HUES64 (cell line): ENCODE measurements at regions not wholly inside any gene's neighbourhood (a gene's known extent, or its start where the extent isn't known, plus 50 kb on each side); places are given as distances from the start of the nearest gene placed in this dataset.
"Not testable (repeated sequence)": the region's sequence is repeated elsewhere in the genome, so short reads cannot be mapped to it uniquely, and the experiment has no call there.

Experiments used
- H3K27ac ChIP-seq: 2 replicates; pipeline ENCODE4 v1.7.0; 2013; ENCODE audit warnings: low read depth, low read length, inconsistent platforms
- H3K27me3 ChIP-seq: 2 replicates; pipeline ENCODE4 v1.6.1; 2013; ENCODE audit warnings: mild to moderate bottlenecking, low read length; ENCODE audit not compliant: insufficient read depth
- H3K36me3 ChIP-seq: 2 replicates; pipeline ENCODE4 v1.6.1; 2013; ENCODE audit warnings: mild to moderate bottlenecking, low read length; ENCODE audit not compliant: insufficient read depth
- H3K4me1 ChIP-seq: 2 replicates; pipeline ENCODE4 v1.6.1; 2013; ENCODE audit warnings: mild to moderate bottlenecking, low read length, moderate library complexity; ENCODE audit not compliant: insufficient read depth
- H3K4me3 ChIP-seq: 2 replicates; pipeline ENCODE4 v1.5.1; 2013; ENCODE audit warnings: mild to moderate bottlenecking, low read length, moderate library complexity
- H3K9ac ChIP-seq: 2 replicates; pipeline ENCODE4 v1.6.1; 2013; ENCODE audit warnings: mild to moderate bottlenecking, low read depth, low read length
- H3K9me3 ChIP-seq: 2 replicates; pipeline ENCODE4 v1.6.1; 2013; ENCODE audit warnings: low read depth, low read length; ENCODE audit not compliant: insufficient read depth
- WGBS: fragments of 150-250, 120-280 bp; methylation state at CpG from one replicate; pipeline ENCODE4 v1.1.7; 2013; ENCODE audit warnings: missing lambda C conversion rate; 5-methylcytosine and 5-hydroxymethylcytosine counted together

GRCh38 chr5:153381630-153382029 is 108.8 kb upstream of the GRIA1 start:
- H3K9ac ChIP-seq, H3K27ac ChIP-seq, H3K27me3 ChIP-seq, H3K36me3 ChIP-seq, H3K4me3 ChIP-seq, H3K4me1 ChIP-seq: not testable (repeated sequence)
- WGBS, result 94% methylated on average over 10 of the region's 10 CpGs
- H3K9me3 ChIP-seq, result peaks cover 19% of the 10 kb centered on the region

- no peaks in the 10 kb centered on the region for H3K9me3 ChIP-seq
- H3K9ac ChIP-seq, result no peak overlapping the region
- H3K27ac ChIP-seq, result no peak overlapping the region
- H3K4me3 ChIP-seq, result no peak overlapping the region
- H3K27me3 ChIP-seq, result no peaks in the 10 kb centered on the region
- no peaks in the 10 kb centered on the region for H3K36me3 ChIP-seq
- H3K4me1 ChIP-seq, result no peaks in the 10 kb centered on the region
Measured at GRCh38 chr5:153390569-153390968, 99.9 kb upstream of the GRIA1 start.

GRCh38 chr5:153399595-153399994 is 90.9 kb upstream of the GRIA1 start:
- H3K4me3 ChIP-seq, result no peak overlapping the region
- no peaks in the 10 kb centered on the region for H3K9me3 ChIP-seq
- H3K36me3 ChIP-seq, result no peaks in the 10 kb centered on the region
- 92% methylated on average over 2 of the region's 2 CpGs for WGBS
- no peaks in the 10 kb centered on the region for H3K27me3 ChIP-seq
- no peak overlapping the region for H3K9ac ChIP-seq
- H3K27ac ChIP-seq, result no peak overlapping the region
- no peaks in the 10 kb centered on the region for H3K4me1 ChIP-seq

GRCh38 chr5:153400931-153401330 is 89.5 kb upstream of the GRIA1 start:
- no peaks in the 10 kb centered on the region for H3K36me3 ChIP-seq
- no peak overlapping the region for H3K9ac ChIP-seq
- H3K4me3 ChIP-seq, result no peak overlapping the region
- H3K4me1 ChIP-seq, result no peaks in the 10 kb centered on the region
- WGBS, result 92% methylated on average over 2 of the region's 2 CpGs
- no peaks in the 10 kb centered on the region for H3K9me3 ChIP-seq
- H3K27ac ChIP-seq, result no peak overlapping the region
- no peaks in the 10 kb centered on the region for H3K27me3 ChIP-seq

GRCh38 chr5:153402550-153402949 is 87.9 kb upstream of the GRIA1 start:
- Histone ChIP-seq H3K4me1 (peaks cover 4% of the 10 kb centered on the region; the same call in 1 of the 2 replicates), H3K9ac (no peak overlapping the region), H3K27me3 (no peaks in the 10 kb centered on the region), H3K9me3 (no peaks in the 10 kb centered on the region), H3K4me3 (no peak overlapping the region), H3K36me3 (no peaks in the 10 kb centered on the region), H3K27ac (no peak overlapping the region)

- Histone ChIP-seq H3K27ac (no peak overlapping the region), H3K4me3 (no peak overlapping the region), H3K9ac (no peak overlapping the region), H3K9me3 (no peaks in the 10 kb centered on the region), H3K4me1 (peaks cover 9% of the 10 kb centered on the region; the same call in 1 of the 2 replicates), H3K27me3 (no peaks in the 10 kb centered on the region), H3K36me3 (no peaks in the 10 kb centered on the region)
Measured at GRCh38 chr5:153403470-153403869, 87.0 kb upstream of the GRIA1 start.

GRCh38 chr5:153404747-153405146 is 85.7 kb upstream of the GRIA1 start:
- 79% methylated on average over 7 of the region's 7 CpGs for WGBS
- no peaks in the 10 kb centered on the region for H3K9me3 ChIP-seq
- H3K4me1 ChIP-seq, result peaks cover 9% of the 10 kb centered on the region; the same call in 1 of the 2 replicates
- H3K27me3 ChIP-seq, result no peaks in the 10 kb centered on the region
- H3K4me3 ChIP-seq, result no peak overlapping the region
- H3K9ac ChIP-seq, result no peak overlapping the region
- H3K27ac ChIP-seq, result no peak overlapping the region
- H3K36me3 ChIP-seq, result no peaks in the 10 kb centered on the region

GRCh38 chr5:153421676-153422075 is 68.8 kb upstream of the GRIA1 start:
- Histone ChIP-seq H3K4me1 (peaks cover 10% of the 10 kb centered on the region; the same call in 1 of the 2 replicates), H3K9me3 (no peaks in the 10 kb centered on the region), H3K4me3 (no peak overlapping the region), H3K27me3 (no peaks in the 10 kb centered on the region), H3K36me3 (no peaks in the 10 kb centered on the region), H3K27ac (no peak overlapping the region), H3K9ac (no peak overlapping the region)

GRCh38 chr5:153425914-153426313 is 64.6 kb upstream of the GRIA1 start:
- H3K4me3 ChIP-seq, result no peak overlapping the region
- no peak overlapping the region for H3K27ac ChIP-seq
- WGBS, result 76% methylated on average over 1 of the region's 1 CpG
- no peak overlapping the region for H3K9ac ChIP-seq
- no peaks in the 10 kb centered on the region for H3K9me3 ChIP-seq
- no peaks in the 10 kb centered on the region for H3K36me3 ChIP-seq
- H3K27me3 ChIP-seq, result no peaks in the 10 kb centered on the region
- peaks cover 29% of the 10 kb centered on the region for H3K4me1 ChIP-seq

GRCh38 chr5:153429761-153430380 is 60.6 kb upstream of the GRIA1 start:
- no peak overlapping the region for H3K4me3 ChIP-seq
- H3K4me1 ChIP-seq, result peaks cover 18% of the 10 kb centered on the region
- WGBS, result 75% methylated on average over 1 of the region's 1 CpG
- H3K9ac ChIP-seq, result 0 out of 2 replicates have a peak overlapping the region, but pooled peaks have one; percentile 24
- no peaks in the 10 kb centered on the region for H3K36me3 ChIP-seq
- no peaks in the 10 kb centered on the region for H3K9me3 ChIP-seq
- no peaks in the 10 kb centered on the region for H3K27me3 ChIP-seq
- H3K27ac ChIP-seq, result no peak overlapping the region; the same call in 1 of the 2 replicates

- Histone ChIP-seq H3K9ac (no peak overlapping the region), H3K27ac (no peak overlapping the region), H3K36me3 (no peaks in the 10 kb centered on the region), H3K9me3 (no peaks in the 10 kb centered on the region), H3K4me1 (peaks cover 22% of the 10 kb centered on the region), H3K27me3 (no peaks in the 10 kb centered on the region), H3K4me3 (no peak overlapping the region)
- 92% methylated on average over 3 of the region's 3 CpGs for WGBS
Measured at GRCh38 chr5:153432583-153432982, 57.9 kb upstream of the GRIA1 start.

- H3K9me3 ChIP-seq, result no peaks in the 10 kb centered on the region
- H3K4me1 ChIP-seq, result 0 out of 2 replicates have a peak, but pooled peaks cover 4% of the 10 kb centered on the region
- H3K27me3 ChIP-seq, result no peaks in the 10 kb centered on the region
- no peaks in the 10 kb centered on the region for H3K36me3 ChIP-seq
- H3K27ac ChIP-seq, result no peak overlapping the region
- H3K9ac ChIP-seq, result no peak overlapping the region
- H3K4me3 ChIP-seq, result no peak overlapping the region
Measured at GRCh38 chr5:153437251-153437650, 53.2 kb upstream of the GRIA1 start.
